PC-9 (cell line): ENCODE measurements at regions not wholly inside any gene's neighbourhood (a gene's known extent, or its start where the extent isn't known, plus 50 kb on each side); places are given as distances from the start of the nearest gene placed in this dataset.
A peak's percentile ranks its signal among the peaks of the same experiment; 100 is the strongest.

Experiments
- BruUV-seq: library from RNA; stranded (reverse); fragments of 400-500 nt; replicated peaks from 2 replicates; lab custom pipeline; 2021; lab: Mats Ljungman, UMichigan
- CTCF ChIA-PET: fragments of 300-600 bp; sonication (Branson Sonifier 250); formaldehyde crosslinking; loops from one replicate; lab custom pipeline; 2022; ENCODE audit warnings: antibody characterized with exemption; lab: Charles Lee
- POLR2A ChIA-PET: fragments of 300-600 bp; sonication (Branson Sonifier 250); formaldehyde crosslinking; loops from one replicate; lab custom pipeline; 2022; ENCODE audit warnings: antibody characterized with exemption; ENCODE audit not compliant: unreplicated experiment; lab: Charles Lee
- DNase-seq, 2 experiments: peaks; one replicate each; pipeline versions ENCODE4 v3.0.0 to v3.0.0-alpha.2; 2015 to 2022; ENCODE audit warnings: mixed read lengths in 1 of 2
- H2AFZ ChIP-seq: fragments of 200-600 bp; sonication (generic); 2 replicates; pipeline ENCODE4 v1.8.1; 2017; ENCODE audit warnings: antibody characterized with exemption
- H3F3A ChIP-seq: fragments of 200-600 bp; sonication (generic); 2 replicates; pipeline ENCODE4 v1.8.1; 2017; ENCODE audit warnings: antibody characterized with exemption, mild to moderate bottlenecking, low read depth; ENCODE audit not compliant: insufficient read depth
- H3K27ac ChIP-seq: fragments of 200-600 bp; sonication (generic); 2 replicates; pipeline ENCODE4 v1.6.1; 2016; ENCODE audit warnings: mixed run types
- H3K27me3 ChIP-seq: fragments of 200-600 bp; sonication (generic); 2 replicates; pipeline ENCODE4 v1.6.1; 2016; ENCODE audit warnings: low read depth, mixed run types; ENCODE audit not compliant: insufficient read depth
- H3K36me3 ChIP-seq: fragments of 200-600 bp; sonication (generic); 2 replicates; pipeline ENCODE4 v1.6.1; 2016; ENCODE audit warnings: low read depth, mixed run types
- H3K4me1 ChIP-seq: fragments of 200-600 bp; sonication (generic); replicated peaks from 2 replicates; pipeline ENCODE4 v1.6.1; 2016; ENCODE audit warnings: mixed run types; ENCODE audit not compliant: insufficient read depth
- H3K4me2 ChIP-seq: fragments of 200-600 bp; sonication (generic); 2 replicates; pipeline ENCODE4 v1.6.1; 2017; ENCODE audit warnings: mixed run types
- H3K4me3 ChIP-seq: fragments of 200-600 bp; sonication (generic); 2 replicates; pipeline ENCODE4 v1.6.1; 2016; ENCODE audit warnings: mixed run types
- H3K79me2 ChIP-seq: fragments of 200-600 bp; sonication (generic); 2 replicates; pipeline ENCODE4 v1.6.1; 2017; ENCODE audit warnings: low read depth, mixed run types
- H3K9me2 ChIP-seq: fragments of 200-600 bp; sonication (generic); 2 replicates; pipeline ENCODE4 v1.8.1; 2017; ENCODE audit warnings: mild to moderate bottlenecking; ENCODE audit not compliant: insufficient read depth
- H3K9me3 ChIP-seq: fragments of 200-600 bp; sonication (generic); 2 replicates; pipeline ENCODE4 v1.8.1; 2016; ENCODE audit warnings: low read depth; ENCODE audit not compliant: insufficient read depth
- H4K20me1 ChIP-seq: fragments of 200-600 bp; sonication (generic); 2 replicates; pipeline ENCODE4 v1.8.1; 2017; ENCODE audit not compliant: insufficient read depth
- EZH2 ChIP-seq: fragments of 200-600 bp; sonication (generic); IDR thresholded peaks from 2 replicates; pipeline ENCODE4 v1.8.0; 2017; ENCODE audit warnings: antibody characterized with exemption, low read depth
- intact Hi-C: fragments of 100-400 bp; cut with micrococcal nuclease; formaldehyde crosslinking; loops from one replicate; pipeline ENCODE4 v1.10.0; 2022; ENCODE audit not compliant: unreplicated experiment
- TF ChIP-seq, protein P1 (sequence below): fragments of 200-600 bp; sonication (generic); conservative IDR thresholded peaks from 2 replicates; pipeline ENCODE4 v1.6.1; 2017; ENCODE audit warnings: mixed run types, antibody characterized with exemption, mild to moderate bottlenecking, moderate library complexity

DNA sequence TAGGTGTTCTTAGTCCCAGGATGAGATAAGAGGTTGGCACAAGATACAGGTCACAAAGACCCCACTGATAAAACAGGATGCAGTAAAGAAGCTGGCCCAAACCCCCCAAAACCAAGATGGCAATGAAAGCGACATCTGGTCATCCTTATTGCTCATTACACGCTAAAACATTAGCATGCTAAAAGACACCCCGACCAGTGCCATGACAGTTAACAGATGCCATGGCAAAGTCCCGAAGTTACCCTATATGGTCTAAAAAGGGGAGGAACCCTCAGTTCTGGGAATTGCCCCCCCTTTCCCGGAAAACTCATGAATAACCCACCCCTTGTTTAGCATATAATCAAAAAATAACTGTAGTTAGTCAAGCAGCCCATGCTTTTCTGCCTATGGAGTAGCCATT is 251.1 kb downstream of the SLC4A3 start:
- no peaks in the 10 kb centered on the region for H4K20me1 ChIP-seq
- DNase-seq = no peak
- TF ChIP-seq, protein P1, sequence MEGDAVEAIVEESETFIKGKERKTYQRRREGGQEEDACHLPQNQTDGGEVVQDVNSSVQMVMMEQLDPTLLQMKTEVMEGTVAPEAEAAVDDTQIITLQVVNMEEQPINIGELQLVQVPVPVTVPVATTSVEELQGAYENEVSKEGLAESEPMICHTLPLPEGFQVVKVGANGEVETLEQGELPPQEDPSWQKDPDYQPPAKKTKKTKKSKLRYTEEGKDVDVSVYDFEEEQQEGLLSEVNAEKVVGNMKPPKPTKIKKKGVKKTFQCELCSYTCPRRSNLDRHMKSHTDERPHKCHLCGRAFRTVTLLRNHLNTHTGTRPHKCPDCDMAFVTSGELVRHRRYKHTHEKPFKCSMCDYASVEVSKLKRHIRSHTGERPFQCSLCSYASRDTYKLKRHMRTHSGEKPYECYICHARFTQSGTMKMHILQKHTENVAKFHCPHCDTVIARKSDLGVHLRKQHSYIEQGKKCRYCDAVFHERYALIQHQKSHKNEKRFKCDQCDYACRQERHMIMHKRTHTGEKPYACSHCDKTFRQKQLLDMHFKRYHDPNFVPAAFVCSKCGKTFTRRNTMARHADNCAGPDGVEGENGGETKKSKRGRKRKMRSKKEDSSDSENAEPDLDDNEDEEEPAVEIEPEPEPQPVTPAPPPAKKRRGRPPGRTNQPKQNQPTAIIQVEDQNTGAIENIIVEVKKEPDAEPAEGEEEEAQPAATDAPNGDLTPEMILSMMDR = no peak
- no peak for TF ChIP-seq EZH2
- no peaks in the 10 kb centered on the region for H3K79me2 ChIP-seq
- H3K36me3 ChIP-seq = no peaks in the 10 kb centered on the region
- no TSS peak for BruUV-seq
- no peak overlapping the region for H2AFZ ChIP-seq
- CTCF ChIA-PET = no interaction called here
- H3K9me2 ChIP-seq = no peaks in the 10 kb centered on the region
- POLR2A ChIA-PET = no interaction called here
- no peak overlapping the region for H3K4me2 ChIP-seq
- H3K27ac ChIP-seq = no peak overlapping the region
- no peaks in the 10 kb centered on the region for H3K4me1 ChIP-seq
- intact Hi-C loops = no loop called here
- H3F3A ChIP-seq = no peaks in the 10 kb centered on the region
- H3K27me3 ChIP-seq = no peaks in the 10 kb centered on the region
- no peaks in the 10 kb centered on the region for H3K9me3 ChIP-seq
- no peak overlapping the region for H3K4me3 ChIP-seq

DNA sequence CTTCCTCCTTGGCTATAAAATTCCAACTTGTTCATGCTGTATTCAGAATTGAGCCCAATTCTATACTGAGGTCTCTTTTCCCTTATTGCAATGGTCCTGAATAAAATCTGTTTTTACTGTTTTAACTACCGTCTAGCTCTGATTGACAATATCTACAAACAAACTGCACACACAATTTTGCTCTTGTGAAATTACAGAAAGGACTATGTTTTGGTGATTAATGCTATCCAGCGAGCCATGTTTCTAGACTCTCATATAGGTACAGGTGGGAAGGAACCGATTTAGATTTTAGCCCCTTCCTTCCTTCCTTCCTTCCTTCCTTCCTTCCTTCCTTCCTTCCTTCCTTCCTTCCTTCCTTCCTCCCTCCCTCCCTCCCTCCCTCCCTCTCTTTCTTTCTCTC is 254.4 kb downstream of the SLC4A3 start:
- H3F3A ChIP-seq = no peaks in the 10 kb centered on the region
- H4K20me1 ChIP-seq = no peaks in the 10 kb centered on the region
- H3K27ac ChIP-seq = no peak overlapping the region
- BruUV-seq = no TSS peak
- CTCF ChIA-PET = interaction anchor here (0.7 kb wide), 1 partner anchor 495 kb away, joined by 6 read pairs; no protein-coding TSS in a partner anchor
- no peaks in the 10 kb centered on the region for H3K79me2 ChIP-seq
- H3K36me3 ChIP-seq = no peaks in the 10 kb centered on the region
- H3K4me2 ChIP-seq = no peak overlapping the region
- intact Hi-C loops = no loop called here
- H3K4me1 ChIP-seq = no peaks in the 10 kb centered on the region
- TF ChIP-seq EZH2 = no peak
- TF ChIP-seq, protein P1 = no peak
- no peak overlapping the region for H3K4me3 ChIP-seq
- no peak overlapping the region for H2AFZ ChIP-seq
- DNase-seq = no peak
- POLR2A ChIA-PET = no interaction called here
- H3K9me3 ChIP-seq = no peaks in the 10 kb centered on the region
- H3K9me2 ChIP-seq = no peaks in the 10 kb centered on the region
- H3K27me3 ChIP-seq = no peaks in the 10 kb centered on the region

DNA sequence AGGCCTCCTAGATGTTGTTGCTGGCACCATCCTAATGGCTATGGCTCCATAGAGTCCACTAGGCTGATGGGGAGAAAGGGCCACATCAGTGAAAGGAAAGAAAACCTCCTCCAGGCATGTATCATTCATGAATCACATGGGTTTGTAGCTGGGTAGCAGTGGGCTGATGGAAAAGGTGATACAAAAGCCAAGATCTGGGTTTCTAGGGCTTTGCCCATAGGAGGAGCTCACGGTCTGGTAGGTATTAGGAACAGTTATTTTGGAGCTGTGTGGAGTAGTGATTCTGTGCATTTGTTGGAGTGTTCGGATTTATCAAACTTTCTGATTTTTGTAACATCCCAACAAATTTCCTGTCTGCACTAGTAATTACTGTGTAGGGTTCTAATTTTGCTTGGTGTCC is 259.2 kb downstream of the SLC4A3 start:
- peak in 1 of 2 experiments; percentile 4 for DNase-seq
- Histone ChIP-seq H3K27ac (no peak overlapping the region), H3K9me2 (no peaks in the 10 kb centered on the region), H3K4me2 (no peak overlapping the region), H4K20me1 (no peaks in the 10 kb centered on the region), H3K79me2 (no peaks in the 10 kb centered on the region), H3F3A (no peaks in the 10 kb centered on the region), H3K27me3 (no peaks in the 10 kb centered on the region), H3K4me3 (no peak overlapping the region), H3K4me1 (no peaks in the 10 kb centered on the region), H3K36me3 (no peaks in the 10 kb centered on the region), H2AFZ (no peak overlapping the region), H3K9me3 (no peaks in the 10 kb centered on the region)
- no TSS peak for BruUV-seq
- TF ChIP-seq EZH2 = no peak
- TF ChIP-seq, protein P1 = no peak; the same call in 1 of the 2 replicates
- intact Hi-C loops = no loop called here
- CTCF ChIA-PET = interaction anchor here (0.6 kb wide), 1 partner anchor 62 kb away, joined by 6 read pairs; no protein-coding TSS in a partner anchor
- POLR2A ChIA-PET = no interaction called here
